Dedifferentiated amniotic fluid mesenchymal stem cell (primary cell): ENCODE measurements at regions not wholly inside any gene's neighbourhood (a gene's known extent, or its start where the extent isn't known, plus 50 kb on each side); places are given as distances from the start of the nearest gene placed in this dataset.
"Not testable (repeated sequence)": the region's sequence is repeated elsewhere in the genome, so short reads cannot be mapped to it uniquely, and the experiment has no call there.

Source experiments
- DNase-seq: peaks from one replicate; pipeline ENCODE4 v3.0.0-alpha.2; 2016; ENCODE audit errors: extremely low spot score

- no peak for DNase-seq
Observed at GRCh38 chr12:114858388-114859146, 174.6 kb upstream of the TBX3 start.

GRCh38 chr12:114855678-114856077 is 171.7 kb upstream of the TBX3 start:
- DNase-seq = no peak

GRCh38 chr12:114852976-114853529 is 169.1 kb upstream of the TBX3 start:
- DNase-seq = no peak

GRCh38 chr12:114851981-114852380 is 168.0 kb upstream of the TBX3 start:
- DNase-seq = no peak

GRCh38 chr12:114850661-114851275 is 166.8 kb upstream of the TBX3 start:
- DNase-seq = no peak

- DNase-seq = peak; percentile 73
Observed at GRCh38 chr12:114848666-114849065, 164.7 kb upstream of the TBX3 start.

- no peak for DNase-seq
Observed at GRCh38 chr12:114847441-114848035, 163.6 kb upstream of the TBX3 start.

GRCh38 chr12:114846771-114847170 is 162.8 kb upstream of the TBX3 start:
- no peak for DNase-seq

- no peak for DNase-seq
Observed at GRCh38 chr12:114841557-114842251, 157.7 kb upstream of the TBX3 start.

- DNase-seq = no peak
Observed at GRCh38 chr12:114838480-114838879, 154.5 kb upstream of the TBX3 start.

- no peak for DNase-seq
Observed at GRCh38 chr12:114836609-114837008, 152.6 kb upstream of the TBX3 start.

GRCh38 chr12:114835031-114835430 is 151.1 kb upstream of the TBX3 start:
- DNase-seq = no peak

GRCh38 chr12:114834621-114835020 is 150.6 kb upstream of the TBX3 start:
- no peak for DNase-seq

GRCh38 chr12:114829833-114830232 is 145.9 kb upstream of the TBX3 start:
- no peak for DNase-seq

- DNase-seq = not testable (repeated sequence)
Observed at GRCh38 chr12:114829244-114829643, 145.3 kb upstream of the TBX3 start.

- DNase-seq = no peak
Observed at GRCh38 chr12:114827461-114827860, 143.5 kb upstream of the TBX3 start.

GRCh38 chr12:114826244-114826643 is 142.3 kb upstream of the TBX3 start:
- no peak for DNase-seq

GRCh38 chr12:114823724-114824123 is 139.7 kb upstream of the TBX3 start:
- no peak for DNase-seq

GRCh38 chr12:114821570-114821969 is 137.6 kb upstream of the TBX3 start:
- DNase-seq = no peak

GRCh38 chr12:114820796-114821195 is 136.8 kb upstream of the TBX3 start:
- DNase-seq = no peak

GRCh38 chr12:114817571-114818425 is 133.8 kb upstream of the TBX3 start:
- no peak for DNase-seq
